GM12864 (cell line): ENCODE measurements at regions not wholly inside any gene's neighbourhood (a gene's known extent, or its start where the extent isn't known, plus 50 kb on each side); places are given as distances from the start of the nearest gene placed in this dataset.

Experiments used
- DNase-seq: peaks from one replicate; pipeline ENCODE4 v3.0.0-alpha.2; 2011; ENCODE audit warnings: low read depth
- H3K4me3 ChIP-seq: 2 replicates; pipeline ENCODE4 v1.5.1; 2011; ENCODE audit warnings: mild to moderate bottlenecking, low read depth, low read length, control low read depth
- CTCF ChIP-seq: IDR thresholded peaks from 2 replicates; pipeline ENCODE4 v1.5.1; 2011; ENCODE audit warnings: low read depth, mild to moderate bottlenecking, moderate library complexity, low read length, control low read depth, inconsistent platforms; ENCODE audit errors: missing control alignments

GRCh38 chr10:58989486-58990039 lies 186.9 kb upstream of the PHYHIPL start:
- H3K4me3 ChIP-seq, result no peak overlapping the region
- DNase-seq, result no peak
- TF ChIP-seq CTCF, result no peak

GRCh38 chr10:58990693-58991092 lies 185.8 kb upstream of the PHYHIPL start:
- no peak overlapping the region for H3K4me3 ChIP-seq
- no peak for DNase-seq
- TF ChIP-seq CTCF, result no peak

GRCh38 chr10:58991856-58992255 lies 184.6 kb upstream of the PHYHIPL start:
- TF ChIP-seq CTCF, result no peak
- no peak overlapping the region for H3K4me3 ChIP-seq
- no peak for DNase-seq

GRCh38 chr10:58992830-58993460 lies 183.5 kb upstream of the PHYHIPL start:
- no peak for DNase-seq
- H3K4me3 ChIP-seq, result no peak overlapping the region
- TF ChIP-seq CTCF, result no peak

- DNase-seq, result peak; percentile 24
- TF ChIP-seq CTCF, result no peak
- H3K4me3 ChIP-seq, result no peak overlapping the region
Measured at GRCh38 chr10:58993480-58994221, 182.8 kb upstream of the PHYHIPL start.

GRCh38 chr10:58994226-58995057 lies 182.0 kb upstream of the PHYHIPL start:
- no peak overlapping the region for H3K4me3 ChIP-seq
- no peak for DNase-seq
- TF ChIP-seq CTCF, result no peak
